NCI-H1436 treated with DMSO at 0.1 percent for 48 hours (cell line): ENCODE measurements at regions not wholly inside any gene's neighbourhood (a gene's known extent, or its start where the extent isn't known, plus 50 kb on each side); places are given as distances from the start of the nearest gene placed in this dataset.
A peak's percentile ranks its signal among the peaks of the same experiment; 100 is the strongest.
"Not testable (repeated sequence)": the region's sequence is repeated elsewhere in the genome, so short reads cannot be mapped to it uniquely, and the experiment has no call there.

Experiments used
- DNase-seq: peaks from one replicate; lab custom pipeline; 2025; lab: John Stamatoyannopoulos, UW

DNA sequence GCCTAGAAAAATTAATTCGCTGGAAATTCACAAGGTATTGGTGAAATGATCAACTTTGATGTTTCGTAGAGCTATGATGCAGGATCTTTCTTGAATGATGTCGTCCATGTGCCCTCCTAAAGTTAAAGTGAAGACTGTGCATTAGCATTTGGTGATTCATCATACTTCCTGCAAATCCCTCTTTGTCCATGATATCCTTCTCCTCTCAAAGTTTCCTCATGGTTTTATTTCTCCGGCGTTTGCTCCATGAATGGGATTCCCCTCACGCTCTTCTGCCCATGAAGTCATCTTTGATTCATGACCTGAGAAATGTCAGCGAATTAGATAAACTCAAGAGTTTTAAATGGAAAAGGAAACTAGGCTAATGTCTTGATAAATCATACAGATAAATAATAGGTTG lies 372.7 kb downstream of the PSAT1 start:
- no peak for DNase-seq

DNA sequence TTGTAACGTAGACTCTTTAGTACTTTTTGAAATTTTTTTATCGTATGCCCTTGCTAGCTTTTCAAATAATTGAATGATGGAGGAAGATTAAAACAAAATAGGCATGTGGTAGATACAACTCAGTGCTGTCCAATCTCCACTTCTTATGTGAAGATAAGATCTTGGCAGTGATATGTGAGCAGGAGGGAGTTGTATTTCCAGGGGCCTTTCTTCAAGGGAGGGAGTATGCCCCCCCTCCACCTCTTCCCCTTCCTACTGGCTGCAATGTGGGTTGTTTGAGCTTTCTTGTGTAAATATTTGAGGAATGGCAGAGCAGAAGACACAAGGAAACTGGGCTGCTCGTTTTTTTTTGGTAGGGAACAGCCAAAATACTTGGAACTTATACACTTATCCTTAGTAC lies 374.9 kb downstream of the PSAT1 start:
- no peak for DNase-seq

DNA sequence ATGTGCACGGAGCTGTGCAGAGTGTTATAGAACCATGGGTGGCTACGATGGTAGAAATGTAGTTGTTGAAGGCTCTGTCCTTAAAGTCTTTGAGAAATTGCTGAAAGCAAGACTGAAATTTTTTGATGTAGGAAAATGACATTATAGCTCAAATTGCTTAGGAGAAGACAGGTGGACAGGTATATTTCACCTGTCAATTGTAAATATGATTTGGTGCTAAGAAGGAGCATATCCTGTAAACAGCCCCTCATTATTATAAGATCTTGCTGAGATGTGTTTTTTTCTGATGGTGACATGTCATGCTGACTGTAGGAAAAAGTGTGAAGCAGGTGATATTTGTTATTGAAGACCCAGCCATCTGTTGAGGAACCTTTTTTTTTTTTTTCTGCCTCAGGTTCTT lies 377.9 kb downstream of the PSAT1 start:
- DNase-seq, result no peak

DNA sequence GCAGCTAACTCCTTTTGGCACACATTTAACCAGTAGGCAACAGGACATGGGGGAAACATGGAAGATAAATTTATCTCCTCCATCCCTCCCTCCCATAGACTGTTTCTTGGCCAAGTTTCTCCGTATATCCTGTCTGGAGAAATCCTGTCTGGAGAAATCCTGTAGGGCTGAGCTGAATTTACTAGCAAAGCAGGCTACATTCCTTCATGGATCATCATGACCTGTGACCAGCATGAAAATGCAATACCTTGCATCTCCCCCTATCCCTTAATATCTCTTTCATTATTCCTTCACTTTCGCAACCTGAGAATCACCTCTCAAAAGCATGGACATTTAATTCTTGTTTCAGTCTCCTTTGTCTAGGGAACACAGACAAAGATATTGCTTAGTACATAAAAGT lies 379.1 kb downstream of the PSAT1 start:
- DNase-seq, result no peak

DNA sequence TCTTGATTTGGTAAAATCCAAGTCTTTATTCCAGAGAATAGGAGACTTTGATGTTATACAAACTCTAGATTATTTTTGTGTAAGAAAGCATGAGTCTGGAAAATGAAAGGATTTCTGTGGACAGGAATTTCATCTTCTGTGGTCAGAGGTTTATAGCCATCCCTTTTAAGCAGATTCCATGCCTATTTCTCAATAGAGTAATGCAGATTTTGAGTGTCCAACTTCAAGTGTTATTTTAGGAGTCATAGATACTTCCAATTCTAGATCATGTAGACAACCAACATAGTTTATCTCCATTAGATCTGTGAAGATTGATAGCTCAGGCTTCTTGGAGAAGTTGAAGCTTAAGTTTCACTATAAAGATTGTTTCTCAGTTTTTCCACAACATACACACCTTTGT lies 379.7 kb downstream of the PSAT1 start:
- DNase-seq, result no peak

DNA sequence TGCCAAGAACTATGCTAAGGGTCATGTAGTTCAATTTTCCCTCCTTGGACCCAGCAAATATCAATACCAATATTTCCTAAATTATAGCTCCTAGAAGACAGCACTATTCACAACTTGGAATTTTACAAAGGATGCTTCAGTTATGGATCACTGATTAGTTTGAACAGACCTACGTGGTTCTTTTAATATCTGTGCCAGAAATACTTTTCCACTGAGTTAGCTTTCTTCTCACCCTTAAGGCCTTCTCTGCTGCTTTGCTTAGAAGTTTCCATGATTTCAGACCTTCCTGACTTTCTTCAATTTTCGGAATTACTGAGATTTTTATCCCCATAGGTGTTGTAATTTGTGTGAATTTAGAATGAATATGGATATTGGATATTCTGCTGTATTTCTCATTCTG lies 380.4 kb downstream of the PSAT1 start:
- DNase-seq, result no peak

DNA sequence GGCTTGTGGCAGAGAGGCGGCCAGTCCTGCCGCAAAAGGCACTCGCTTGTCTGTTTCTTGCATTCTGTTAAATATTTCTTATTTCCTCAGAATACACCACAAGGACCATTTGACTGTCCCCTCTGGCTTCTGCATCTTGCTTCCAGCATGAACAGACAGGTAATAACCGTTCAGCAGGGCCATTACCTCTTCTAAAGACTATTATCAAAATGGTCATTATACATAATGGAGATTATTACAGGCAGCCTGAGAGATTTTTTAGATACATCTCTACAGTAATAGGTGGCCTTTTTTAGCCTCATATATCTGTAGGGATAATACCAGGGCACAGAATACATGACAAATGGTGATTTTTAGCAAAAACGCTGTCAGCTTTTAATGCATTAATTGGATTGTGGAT lies 382.0 kb downstream of the PSAT1 start:
- peak; percentile 82 for DNase-seq

DNA sequence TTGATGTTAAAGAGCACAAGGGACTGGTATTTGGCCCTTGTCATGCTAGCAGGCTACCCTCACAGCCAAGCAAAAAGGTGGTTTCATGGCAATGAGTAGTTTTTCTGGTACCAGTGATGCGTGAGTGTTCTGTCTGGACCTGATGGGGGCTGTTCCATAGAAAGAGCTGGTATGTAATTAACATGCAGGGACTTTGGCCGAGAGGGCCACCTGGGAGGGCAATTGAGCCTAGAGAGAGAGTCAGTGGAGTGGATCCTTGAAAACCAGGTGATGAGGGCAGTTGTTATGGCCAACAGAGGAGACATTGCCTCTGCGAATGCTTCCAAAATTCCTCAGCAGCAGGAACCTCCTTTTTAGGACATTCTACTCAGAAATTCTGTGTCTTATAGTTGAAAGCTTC lies 383.3 kb downstream of the PSAT1 start:
- DNase-seq, result no peak

DNA sequence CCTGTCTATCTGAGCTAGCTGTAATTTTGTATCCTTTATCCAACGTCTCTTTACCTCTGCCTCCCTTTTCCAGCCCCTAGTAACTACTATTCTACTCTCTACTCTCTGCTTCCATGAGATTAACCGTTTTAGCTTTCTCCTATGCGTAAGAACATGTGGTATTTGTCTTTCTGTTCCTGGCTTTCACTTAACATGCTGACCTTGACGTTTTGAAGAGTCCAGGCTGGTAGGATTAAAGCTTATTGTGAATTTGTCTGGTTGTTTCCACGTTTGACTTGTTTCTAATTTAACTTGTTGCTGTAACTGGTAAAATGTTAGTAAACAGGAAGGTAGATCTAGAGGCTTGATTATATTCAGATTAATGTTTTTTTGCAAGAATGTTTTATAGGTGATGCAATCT lies 385.3 kb downstream of the PSAT1 start:
- no peak for DNase-seq

DNA sequence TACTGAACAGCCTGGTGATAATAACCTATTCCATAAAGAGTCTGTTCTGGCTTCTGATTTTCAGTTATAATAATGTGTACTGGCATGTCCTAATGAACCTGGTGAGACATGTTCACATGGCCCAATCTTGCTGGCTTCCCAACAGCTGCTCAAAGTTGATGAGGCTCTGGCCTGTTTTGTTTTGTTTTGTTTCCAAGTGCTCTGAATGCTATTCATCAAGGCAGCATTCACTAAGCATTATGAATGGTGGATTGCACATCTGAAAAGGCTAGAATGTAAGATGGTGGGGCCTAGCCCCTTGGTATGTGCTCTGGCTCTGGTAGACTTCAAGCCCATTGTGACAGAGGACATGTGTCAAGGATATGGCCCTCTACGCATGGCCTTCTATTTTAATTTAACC lies 388.5 kb downstream of the PSAT1 start:
- DNase-seq, result no peak

DNA sequence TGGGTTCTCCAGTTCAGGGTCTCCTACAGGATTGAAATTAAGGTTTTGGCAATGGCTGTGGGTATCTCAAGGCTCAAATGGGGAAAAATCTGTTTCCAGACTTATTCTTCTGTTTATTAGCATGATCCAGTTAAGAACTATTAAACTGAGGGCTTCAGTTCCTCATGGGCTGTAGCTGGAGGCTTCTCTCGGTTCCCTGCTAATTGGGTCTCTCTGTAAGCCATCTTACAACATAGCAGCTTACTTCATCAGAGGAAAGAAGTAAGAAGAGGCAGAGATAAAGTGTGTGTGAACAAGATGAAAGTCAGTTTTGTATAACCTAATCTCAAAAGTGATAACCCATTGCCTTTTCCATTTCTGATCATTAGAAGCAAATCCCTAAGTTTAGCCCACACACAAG lies 391.9 kb downstream of the PSAT1 start:
- DNase-seq, result no peak

DNA sequence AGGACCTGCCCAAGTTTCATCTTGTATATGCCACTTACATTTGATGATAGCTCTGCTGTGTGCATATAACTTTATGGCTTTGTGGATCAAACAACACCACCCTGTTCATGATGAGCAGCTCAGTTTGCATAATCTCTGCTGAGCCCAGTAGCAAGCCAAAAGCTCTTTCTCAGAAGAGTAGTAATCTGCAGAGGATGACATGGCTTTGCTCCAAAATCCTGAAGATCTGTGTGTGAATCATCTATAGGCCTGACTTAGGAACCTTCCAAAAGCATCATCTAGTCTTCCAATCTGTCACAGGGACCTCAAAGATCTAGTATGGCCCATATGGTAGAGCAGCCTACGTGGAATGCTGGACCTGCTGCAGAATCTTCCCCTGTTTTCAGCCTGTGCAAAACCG lies 394.6 kb downstream of the PSAT1 start:
- no peak for DNase-seq

DNA sequence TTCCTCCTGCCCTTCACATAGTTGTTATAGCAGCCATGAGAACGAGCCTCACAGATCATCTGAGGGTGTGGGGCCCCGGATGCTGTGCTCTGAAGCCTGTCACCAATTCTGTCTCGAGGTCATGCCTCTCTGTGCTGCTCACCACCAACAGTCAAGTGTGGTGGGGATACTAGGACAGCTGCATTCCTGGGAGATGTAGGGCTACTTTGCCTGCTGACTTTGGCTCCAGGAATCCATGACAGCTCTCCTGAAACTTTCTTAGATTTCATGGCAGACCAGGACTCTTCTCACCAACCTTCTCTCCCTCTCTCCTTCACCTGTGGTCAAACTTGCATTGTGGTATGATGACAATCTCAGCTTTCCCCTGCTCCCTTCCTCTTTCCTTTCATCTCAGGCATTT lies 395.9 kb downstream of the PSAT1 start:
- DNase-seq, result no peak

DNA sequence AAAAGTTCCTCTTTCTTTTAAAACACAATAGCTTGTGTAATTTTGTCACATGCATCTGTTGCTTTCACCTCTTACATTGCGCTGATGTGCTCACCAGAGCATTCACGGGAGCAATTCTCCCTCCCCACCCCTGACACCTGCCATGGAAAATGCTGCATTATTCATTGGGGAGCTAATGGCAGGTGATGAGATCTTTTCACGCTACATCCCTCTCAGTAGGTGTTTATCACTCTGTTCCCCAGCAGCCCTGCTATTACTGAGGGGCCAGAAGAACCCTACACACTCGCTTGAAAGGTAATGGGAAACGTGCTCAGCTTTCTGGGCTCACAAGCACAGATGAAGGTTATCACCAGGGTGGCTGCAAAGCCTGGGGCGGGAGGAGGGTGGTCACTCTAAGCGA lies 398.0 kb downstream of the PSAT1 start:
- DNase-seq, result peak; percentile 71

DNA sequence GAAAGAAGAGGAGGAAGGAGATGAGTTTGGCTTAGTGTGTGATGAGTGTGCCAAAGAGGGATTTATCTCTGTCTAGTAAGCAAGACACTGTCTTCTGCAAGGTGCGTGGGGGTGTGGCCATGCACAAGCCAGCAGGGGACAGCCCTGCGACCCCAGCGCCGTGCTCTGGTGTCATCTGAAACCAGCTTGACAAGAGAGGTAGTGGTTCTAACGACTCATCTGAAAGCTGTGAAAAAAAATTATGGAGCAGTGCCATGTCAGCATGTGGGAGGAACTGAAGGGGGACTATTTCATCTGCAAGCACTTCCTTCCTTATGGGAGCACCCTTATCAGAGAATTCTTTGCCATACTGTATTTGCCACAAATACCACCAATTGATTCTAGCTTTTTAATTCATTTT lies 398.6 kb downstream of the PSAT1 start:
- peak; percentile 61 for DNase-seq

DNA sequence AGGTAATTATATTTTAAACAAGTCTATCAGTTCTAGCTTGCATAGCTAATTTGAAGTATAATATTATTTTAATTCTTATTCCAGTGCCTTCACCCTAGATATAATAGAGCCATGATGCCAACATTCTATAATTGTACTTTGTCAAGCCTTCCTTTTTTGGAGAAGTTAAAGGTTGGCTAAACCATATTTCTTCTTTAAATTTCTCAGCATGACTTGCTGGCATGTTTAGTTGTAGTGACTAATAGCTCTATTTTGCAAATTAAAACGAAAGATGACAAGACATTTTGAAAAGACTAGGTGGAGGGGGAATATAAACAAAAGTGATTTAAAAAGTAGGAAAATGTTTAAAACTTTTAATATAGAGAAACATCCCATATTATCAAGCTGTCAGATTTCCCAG lies 400.7 kb downstream of the PSAT1 start:
- DNase-seq, result no peak

DNA sequence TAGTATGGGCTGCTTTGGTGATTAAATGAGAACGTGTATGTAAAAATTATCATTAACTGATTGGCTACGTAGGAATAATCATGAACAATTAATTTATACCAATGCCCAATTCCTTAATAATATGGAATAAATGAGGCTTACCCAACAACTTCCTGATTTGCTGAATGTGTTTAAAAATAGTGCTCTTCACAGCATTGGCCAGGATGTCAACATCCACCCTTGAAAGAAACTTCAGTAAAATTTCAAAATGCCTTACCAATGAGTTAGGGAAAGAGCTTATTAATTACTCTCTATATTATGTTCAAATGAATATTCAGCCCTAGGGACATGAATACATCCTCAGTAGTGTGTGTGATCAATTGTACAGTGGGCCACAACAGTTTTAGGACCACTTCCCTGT lies 401.4 kb downstream of the PSAT1 start:
- DNase-seq, result no peak

DNA sequence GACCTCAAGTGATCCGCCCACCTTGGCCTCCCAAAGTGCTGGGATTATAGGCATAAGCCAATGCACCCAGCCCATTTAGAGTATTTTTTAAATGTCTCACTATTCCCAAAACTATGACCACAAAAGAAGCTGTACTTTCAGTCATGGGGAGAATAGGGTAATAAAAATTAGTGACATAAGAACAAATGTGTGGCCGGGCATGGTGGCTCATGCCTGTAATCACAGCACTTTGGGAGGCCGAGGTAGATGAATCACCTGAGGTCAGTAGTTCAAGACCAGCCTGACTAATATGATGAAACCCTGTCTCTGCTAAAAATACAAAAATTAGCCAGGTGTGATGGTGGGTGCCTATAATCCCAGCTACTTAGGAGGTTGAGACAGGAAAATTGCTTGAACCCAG lies 402.3 kb downstream of the PSAT1 start:
- not testable (repeated sequence) for DNase-seq

DNA sequence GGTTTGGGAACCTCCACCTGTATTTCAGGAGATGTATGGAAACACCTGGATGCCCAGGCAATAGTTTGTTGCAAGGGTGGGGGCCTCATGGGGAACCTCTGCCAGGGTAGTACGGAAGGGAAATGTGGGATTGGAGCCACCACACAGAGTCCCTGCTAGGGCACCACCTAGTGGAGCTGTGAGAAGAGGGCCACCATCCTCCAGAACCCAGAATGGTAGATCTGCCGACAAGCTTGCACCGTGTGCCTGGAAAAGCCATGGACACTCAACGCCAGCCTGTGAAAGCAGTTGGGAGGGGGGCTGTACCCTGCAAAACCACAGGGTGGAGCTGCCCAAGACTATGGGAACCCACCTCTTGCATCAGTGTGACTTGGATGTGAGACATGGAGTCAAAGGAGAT lies 407.2 kb downstream of the PSAT1 start:
- not testable (repeated sequence) for DNase-seq

DNA sequence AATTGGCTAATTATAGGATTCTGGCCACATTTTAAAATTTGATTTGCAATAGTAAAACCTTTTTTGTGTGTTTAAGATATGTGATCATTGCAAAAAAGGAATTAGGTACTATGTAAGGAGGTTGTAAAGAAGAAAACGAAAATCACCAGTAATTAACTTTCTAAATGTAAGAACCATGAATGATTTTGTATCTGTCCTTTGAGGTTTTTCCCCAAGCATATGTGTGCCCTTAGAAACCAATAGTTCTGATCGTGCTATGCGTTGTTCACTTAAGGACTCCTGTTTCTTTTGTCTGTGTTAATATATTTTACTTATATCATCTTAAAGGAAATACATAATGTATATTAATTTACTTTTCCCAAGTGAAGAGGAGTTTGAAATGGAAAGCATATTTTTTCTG lies 410.2 kb downstream of the PSAT1 start:
- DNase-seq, result no peak

DNA sequence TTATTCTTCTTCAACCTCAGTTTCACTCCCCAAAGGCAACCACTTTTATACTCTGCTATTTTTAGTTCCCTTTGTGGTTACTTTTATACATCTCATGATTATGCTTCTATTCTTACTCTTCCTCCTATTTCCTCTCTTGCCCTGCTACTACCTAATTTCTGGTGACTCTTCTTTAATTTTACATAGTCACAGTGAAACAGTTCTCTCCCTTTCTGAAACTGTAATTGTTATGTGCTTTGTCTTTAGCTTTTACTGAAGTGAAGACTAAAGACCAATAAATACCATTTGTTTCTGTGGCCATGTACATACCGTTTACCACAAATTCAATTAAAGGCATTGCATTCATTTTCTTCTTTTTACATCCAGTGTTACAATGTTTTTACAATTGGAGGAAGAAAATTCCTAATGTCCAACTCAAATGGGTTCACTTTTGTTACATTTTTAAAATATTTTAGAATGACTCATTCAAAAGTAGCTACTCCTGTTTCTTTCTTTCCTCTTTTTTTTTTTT lies 410.6 kb downstream of the PSAT1 start:
- no peak for DNase-seq

DNA sequence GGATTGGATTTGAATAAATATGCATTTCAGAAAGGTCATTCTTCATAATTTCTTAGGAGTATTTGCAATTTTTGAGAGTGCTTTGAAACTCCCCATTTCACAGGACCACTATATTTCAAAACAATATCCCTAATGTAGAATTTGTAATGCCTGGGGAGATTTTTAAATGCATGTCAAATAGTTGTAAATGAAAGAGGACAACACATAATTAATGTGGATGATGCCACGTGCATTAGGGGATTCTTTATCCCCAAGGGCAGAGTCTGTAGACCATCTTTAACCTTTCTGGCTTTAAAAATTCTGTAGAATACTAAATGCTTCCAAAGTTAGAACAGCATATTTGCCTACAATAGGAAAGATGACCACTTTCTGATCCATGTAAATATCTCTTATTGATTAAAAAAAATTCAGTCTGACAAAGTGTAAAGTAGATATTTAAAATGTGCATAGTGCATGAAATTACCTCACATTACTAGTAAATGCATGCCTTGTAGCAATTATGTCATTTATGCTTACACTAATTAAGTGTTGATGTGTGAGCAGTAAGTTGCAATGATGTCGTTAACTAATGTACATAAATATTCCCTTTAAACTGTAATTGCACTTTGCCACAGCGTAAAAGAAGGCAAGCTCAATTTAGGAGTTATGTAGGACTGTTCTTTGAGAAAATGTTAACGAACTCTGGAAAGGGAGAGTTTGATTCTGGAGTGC lies 416.1 kb downstream of the PSAT1 start:
- DNase-seq, result peak; percentile 70

DNA sequence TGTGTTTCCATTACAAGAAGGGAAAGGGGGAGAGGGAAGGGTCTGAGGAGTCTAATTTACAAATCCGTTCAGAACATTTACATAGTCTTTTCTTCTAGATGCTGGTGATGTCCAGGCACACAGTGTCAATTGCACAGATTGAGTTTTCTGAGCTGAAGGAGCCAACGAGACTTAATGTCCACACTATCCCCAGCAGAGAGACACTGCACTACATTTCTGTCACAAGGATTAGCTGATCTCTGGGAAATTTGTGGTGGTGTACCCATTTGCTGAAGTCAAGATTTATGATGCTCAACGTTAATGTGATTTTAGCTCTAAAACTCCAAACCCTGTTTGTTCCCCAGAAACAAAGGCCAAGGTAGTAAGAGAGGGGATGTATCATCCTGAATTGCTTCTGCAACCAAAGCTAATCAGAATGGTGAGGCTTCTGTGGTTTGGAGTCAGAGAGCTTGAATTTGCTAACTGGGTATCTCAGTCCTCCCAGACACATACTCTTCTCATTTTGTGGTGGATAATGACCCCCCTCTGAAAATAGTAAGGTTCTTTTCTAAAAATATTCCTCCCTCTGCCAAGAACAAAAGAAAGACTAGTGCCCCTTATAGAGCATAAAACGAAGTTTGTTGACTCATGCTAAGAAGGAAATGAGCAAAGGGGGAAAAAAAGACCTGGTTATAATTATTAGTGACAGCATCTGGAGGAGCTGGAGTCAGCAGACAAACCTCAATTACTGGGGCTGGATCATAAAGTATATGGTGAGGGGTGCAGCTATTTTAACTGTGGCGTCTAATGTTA lies 416.9 kb downstream of the PSAT1 start:
- DNase-seq, result peak; percentile 57

DNA sequence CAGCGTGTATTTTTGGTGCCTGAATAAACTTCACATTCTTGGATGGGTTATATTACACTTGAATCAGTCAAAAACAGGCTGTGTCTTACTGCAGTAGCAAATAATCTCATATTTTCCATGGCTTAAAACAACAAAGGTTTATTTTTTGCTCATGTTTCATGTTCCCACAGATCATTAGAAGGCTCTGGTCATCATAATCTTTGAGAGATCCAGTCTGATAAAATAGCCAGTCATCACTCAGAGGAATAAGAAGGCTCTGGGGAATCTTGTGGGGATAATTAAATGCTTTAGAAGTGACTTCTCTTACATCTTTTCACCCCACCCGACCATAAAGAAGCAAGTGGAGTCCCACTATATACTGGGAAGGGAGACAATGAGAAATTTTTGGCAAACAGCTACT lies 417.7 kb downstream of the PSAT1 start:
- DNase-seq, result no peak
